COLO668 (cell line): ENCODE measurements at regions not wholly inside any gene's neighbourhood (a gene's known extent, or its start where the extent isn't known, plus 50 kb on each side); places are given as distances from the start of the nearest gene placed in this dataset.

Experiments
- DNase-seq: peaks from one replicate; lab custom pipeline; 2025; ENCODE audit not compliant: unreplicated experiment; lab: John Stamatoyannopoulos, UW

DNA sequence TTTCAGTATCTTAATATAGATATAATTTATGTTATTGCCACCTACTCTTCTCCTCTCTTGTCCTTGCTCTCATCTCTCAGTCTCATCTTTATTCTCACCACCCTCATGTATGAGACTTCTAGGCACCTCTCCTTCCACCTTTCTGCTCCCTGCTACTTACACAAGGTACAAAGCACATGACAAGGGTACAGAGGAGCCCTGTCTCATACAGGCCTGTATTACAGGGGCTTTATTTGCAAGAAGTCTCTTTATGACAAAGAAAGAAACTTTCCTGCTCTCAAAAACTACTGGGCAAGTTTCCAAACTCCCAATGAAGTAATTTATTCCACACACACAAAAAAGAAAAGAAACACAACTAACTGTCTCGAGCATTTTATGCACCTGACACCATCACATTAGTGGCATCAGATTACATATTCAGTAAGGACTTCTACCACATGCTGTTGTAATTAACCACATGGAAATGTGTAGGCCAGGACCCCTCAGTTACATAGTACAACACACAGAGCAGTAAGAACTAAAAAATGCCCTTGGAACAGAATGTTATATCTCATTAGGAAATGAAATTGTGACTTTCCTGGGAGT is 253.1 kb downstream of the FZD1 start:
- DNase-seq = no peak

DNA sequence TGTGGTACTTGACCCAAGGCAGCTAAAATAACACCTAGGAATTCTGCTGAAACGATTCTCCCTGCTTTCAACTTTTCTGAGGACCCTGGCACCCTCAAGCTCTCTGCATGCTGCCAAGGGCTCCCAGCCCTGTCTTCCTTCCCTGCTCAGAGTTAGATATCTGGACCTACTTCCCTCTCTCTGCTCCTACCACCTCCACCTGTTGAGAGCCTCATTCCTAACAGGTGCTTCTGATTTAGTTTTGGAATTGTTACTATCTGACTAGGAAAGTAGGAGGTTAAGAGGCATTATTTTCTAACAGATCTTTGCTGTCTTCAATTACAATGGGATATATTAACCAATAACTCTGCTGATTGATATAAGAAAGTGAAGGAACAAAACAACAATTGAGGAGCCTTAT is 253.8 kb downstream of the FZD1 start:
- no peak for DNase-seq

DNA sequence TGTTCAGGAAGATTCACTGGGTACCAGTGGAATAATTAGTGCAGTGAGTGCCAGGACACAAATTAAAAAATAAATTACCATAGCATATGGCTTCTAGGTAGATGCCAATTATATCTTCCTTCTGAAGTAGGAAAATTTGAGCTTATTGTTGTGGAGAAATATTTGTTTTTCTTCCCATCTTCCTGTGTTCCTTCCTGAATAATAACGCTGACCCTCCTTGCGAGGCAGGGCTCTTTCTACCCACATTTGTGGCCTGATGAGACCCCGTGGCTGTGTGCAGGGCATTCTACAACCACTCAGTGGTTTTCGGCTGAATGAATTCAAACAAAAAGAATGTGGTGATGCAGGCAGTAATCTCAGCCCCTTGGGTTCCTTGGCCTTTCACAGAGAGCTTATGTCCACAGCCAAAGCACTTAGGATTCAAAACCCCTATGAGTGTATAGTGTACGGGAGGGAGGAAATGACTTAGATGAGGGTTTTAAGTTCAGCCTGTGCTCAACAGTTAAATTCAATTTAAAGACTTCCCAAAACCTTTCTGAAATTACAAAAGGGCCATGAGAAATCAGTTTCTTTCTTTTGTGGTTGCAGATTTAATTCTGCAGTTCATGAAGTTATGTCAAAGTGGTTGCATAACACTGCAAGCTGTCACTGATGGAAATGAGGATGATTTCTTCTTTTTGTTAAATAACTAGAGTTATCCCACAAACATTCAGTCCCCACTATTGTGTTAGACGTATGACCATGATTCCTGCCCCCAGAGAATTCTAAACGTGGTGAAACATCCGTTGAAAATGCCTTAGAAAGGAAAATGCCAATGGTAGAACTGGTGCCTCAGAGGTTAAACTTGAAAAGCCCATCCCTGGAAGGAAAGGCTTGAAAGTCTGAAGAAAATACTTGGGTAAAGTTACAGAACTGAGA is 255.3 kb downstream of the FZD1 start:
- peak; percentile 31 for DNase-seq

GRCh38 chr7:91520645-91521044 is 256.4 kb downstream of the FZD1 start:
- DNase-seq = no peak

DNA sequence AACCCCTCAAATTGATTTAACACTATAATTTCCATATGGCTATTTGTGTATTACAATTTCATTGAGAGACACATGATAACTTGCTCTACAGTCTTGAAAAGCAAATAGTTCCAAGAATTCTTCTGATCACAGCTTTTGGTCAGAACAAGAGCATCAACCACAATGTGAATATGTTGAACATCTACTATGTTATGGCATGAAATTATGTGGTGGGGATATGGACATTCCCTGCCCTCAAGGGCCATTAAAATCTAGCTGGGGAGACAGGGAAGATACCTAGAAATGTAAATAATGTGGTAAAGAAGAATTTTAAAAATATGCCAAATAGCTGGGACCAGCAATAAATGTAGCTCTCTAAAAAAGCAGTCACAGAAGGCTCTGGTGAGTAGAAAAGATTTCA is 262.2 kb downstream of the FZD1 start:
- DNase-seq = no peak

GRCh38 chr7:91527460-91527859 is 263.2 kb downstream of the FZD1 start:
- no peak for DNase-seq

DNA sequence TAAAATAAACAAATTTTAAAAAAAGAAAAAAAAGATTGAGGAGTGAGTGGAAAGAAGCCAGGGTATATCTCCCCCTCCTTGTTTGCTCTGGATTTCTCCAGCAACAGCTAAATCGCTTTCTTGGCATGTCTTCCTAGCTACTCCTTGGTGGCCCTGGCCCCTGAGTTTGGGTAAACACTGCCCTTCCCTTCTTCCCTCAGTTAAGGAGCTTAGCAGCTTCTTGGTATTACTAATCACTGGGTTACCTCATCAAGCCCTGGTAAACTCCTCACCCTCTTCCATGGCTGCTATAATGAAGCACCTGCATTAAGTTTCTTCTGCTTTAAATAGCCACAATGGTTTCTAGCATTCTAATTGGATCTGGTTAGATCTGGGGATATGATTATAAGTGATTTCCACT is 269.8 kb downstream of the FZD1 start:
- no peak for DNase-seq

DNA sequence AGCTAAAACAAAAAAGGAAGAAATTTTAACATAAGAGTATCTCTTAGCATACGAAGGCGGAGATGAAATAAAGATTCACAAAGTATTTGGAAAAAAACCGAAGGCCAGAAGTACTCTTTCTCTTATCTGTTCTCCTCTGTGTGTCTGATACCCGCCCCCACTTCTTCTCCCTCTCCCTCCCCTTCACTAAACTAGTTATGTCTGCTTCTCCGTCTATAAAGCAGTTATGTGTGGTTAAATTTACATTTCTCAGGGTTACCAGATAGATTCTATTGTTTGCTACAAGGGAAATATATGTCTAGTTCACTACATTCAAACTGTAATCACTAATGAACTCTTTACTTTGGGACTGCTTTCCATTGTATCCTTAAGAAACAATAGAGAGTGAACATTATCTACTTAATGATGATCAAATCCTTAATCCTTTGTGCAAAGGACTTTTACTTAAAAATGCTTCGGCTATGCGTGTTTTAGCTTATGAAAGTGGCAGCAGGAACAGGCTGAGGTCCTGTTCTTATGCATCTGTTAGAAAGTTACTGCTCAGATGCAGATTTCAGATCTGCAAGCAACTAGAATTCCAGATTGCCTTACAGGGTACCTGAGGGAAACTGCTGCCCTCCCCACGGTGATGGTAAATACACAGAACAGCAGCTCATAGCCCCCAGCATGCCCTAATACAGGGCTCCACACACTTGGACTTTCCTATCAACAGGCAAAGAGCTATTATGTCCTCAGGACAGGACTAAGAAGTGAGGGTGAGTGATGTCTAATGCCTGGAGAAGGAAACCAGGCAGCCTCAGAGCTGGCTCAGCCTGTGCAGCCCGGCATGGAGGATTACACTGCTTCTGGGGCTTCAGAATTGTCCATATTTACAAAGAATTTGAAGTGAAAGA is 273.3 kb downstream of the FZD1 start:
- DNase-seq = no peak

- no peak for DNase-seq
Observed at GRCh38 chr7:91541641-91542040, 277.4 kb downstream of the FZD1 start.

DNA sequence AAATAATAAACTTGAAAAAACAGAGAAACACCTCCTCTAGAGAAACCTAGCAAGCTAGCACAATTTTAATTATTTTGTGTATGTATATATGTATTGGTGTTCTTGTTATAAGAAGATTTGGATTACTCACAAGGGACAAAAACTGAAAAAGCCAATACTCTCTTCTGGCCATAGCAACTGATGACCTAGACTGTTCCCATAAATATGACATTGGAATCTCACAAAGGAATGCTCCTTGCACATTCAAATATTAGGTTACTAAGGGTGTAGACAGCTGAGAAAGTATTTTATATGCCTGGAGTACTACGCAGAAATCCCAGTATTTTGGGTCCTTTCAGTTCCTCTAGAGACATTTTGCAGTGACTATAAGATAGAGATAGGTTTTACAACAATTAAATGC is 279.4 kb downstream of the FZD1 start:
- DNase-seq = no peak

DNA sequence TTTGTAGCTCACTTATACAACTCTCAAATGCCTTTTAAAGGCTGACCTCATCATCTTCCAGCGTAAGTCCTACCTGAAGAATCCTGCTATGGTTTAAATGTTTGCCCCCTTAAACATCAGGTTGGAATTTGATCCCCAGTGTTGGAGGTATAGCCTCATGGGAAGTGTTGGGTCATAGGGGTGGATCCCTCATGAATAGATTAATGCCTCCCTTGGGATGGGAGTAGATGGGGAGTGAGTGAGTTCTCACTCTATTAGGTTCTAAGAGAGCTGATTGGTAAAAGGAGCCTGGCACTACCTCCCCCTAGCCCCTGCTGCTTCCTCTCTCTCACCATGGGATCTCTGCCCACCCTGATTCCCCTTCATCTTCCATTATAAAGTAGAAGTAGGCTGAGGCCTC is 285.6 kb downstream of the FZD1 start:
- no peak for DNase-seq

DNA sequence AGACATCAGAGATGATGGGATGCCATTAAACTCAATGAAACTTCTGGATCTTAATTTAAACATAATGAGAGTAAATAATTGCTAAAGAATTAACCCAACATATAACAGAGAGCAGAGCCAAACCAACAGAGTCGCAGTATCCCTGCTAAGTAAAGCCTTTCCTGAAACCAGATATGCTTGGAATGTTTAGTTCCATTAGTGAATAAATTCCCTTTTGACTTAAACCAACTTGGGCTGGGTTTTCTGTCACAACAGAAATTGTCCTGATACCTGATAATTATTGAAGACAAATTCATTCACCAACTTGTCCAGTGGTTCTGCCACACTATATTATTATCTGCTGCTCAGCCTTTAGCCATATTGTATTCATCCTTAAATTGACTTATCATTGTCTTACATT is 286.7 kb downstream of the FZD1 start:
- DNase-seq = no peak

GRCh38 chr7:91551377-91552175 is 287.3 kb downstream of the FZD1 start:
- no peak for DNase-seq

GRCh38 chr7:91553410-91553895 is 289.2 kb downstream of the FZD1 start:
- no peak for DNase-seq

DNA sequence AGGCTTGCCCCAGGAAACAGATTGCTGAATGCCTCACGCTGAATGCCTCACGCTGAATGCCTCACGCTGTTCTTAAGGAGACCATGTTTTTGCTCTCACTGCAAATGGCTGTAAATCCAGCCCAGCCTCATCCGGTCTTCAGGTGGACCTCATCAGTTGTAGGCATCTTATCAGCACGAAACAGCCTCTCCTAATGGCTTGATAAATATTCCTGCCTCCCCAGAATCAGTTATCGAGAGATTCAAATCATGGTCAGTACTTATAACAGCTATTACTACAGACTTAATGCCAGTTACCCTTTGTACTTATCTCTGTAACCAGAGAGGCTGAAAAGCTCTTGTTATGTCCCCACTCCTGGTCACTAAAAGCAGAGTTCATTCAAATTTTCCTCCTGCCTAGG is 290.6 kb downstream of the FZD1 start:
- DNase-seq = no peak

- no peak for DNase-seq
Observed at GRCh38 chr7:91556239-91556638, 292.0 kb downstream of the FZD1 start.

DNA sequence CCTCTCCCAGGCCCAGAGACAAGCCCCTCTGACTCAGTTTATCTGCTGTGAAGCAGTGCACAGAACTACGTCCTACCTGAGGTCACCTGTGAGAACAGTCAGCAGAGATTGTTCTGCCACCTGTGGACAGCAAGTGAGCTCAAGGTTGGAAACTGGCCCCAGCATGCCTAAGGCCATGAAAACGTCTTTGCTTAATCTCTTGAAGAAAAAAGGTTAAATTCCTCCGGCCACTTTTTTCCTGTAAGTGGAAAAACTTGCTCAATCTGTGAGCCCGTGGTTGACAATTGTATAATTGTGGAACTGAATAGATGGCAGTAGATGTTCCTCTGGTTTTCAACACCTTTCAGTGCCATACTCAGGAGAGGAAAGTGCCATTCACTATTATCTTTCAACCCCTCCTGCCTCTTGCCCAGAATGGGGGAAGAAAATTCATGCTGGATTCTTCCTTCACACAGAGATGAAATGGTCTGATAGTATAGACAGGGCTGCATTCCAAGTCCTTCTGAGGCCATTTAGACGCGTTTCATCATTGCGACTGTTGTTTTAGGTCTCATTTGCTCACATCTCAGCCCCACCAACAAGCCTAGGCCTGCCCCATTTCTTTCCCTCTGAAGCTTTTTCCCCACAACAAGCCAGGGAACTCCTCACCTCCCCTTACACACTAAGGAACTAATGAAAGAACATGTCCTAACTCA is 292.9 kb downstream of the FZD1 start:
- DNase-seq = no peak

GRCh38 chr7:91557789-91558404 is 293.7 kb downstream of the FZD1 start:
- DNase-seq = no peak

GRCh38 chr7:91559947-91560346 is 295.7 kb downstream of the FZD1 start:
- no peak for DNase-seq

DNA sequence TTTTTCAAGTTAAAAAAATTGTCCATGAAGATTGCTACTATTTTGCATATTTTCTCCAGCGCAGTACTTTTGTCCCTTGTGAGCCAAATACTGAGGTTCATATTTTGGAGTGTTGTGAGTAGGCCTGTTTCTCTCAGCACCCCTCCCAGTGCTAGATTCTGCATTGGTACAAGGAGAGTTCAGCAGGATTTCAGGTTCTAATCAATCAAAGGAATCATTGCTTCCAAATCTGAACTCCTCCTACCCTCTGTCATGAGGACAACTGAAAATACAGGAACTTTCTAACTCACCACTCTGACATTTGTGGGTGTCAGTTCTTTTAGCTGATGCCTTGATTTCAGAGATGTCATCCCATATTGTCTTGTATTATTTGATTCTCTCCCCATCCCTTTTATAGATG is 299.9 kb downstream of the FZD1 start:
- DNase-seq = no peak
